Thyroid gland (tissue), 4 donors: ENCODE measurements at regions not wholly inside any gene's neighbourhood (a gene's known extent, or its start where the extent isn't known, plus 50 kb on each side); places are given as distances from the start of the nearest gene placed in this dataset.

Experiments used
- CTCF ChIP-seq, 6 experiments: fragments of 200-600 bp in 3 of 6; fragments of 450-650 bp in 3 of 6; sonication (generic) in 3 of 6; IDR thresholded peaks; one replicate each; pipeline ENCODE4 v1.5.1; 2016 to 2019; ENCODE audit warnings: antibody characterized with exemption in 6 of 6, mild to moderate bottlenecking in 2 of 6, inconsistent platforms in 1 of 6, moderate library complexity in 1 of 6
- POLR2A ChIP-seq, 2 donors: fragments of 450-650 bp; IDR thresholded peaks; one replicate each; pipeline ENCODE4 v1.6.1; 2017; ENCODE audit warnings: antibody characterized with exemption in 2 of 2, mild to moderate bottlenecking in 2 of 2, moderate library complexity in 1 of 2

GRCh38 chr2:137857881-137858280 lies 106.4 kb upstream of the HNMT start:
- no peak for TF ChIP-seq CTCF (IDR thresholded peaks at IDR 0.05)
- TF ChIP-seq POLR2A (IDR thresholded peaks at IDR 0.05) = no peak
